ENCODE measurements at regions not wholly inside any gene's neighbourhood (a gene's known extent, or its start where the extent isn't known, plus 50 kb on each side); places are given as distances from the start of the nearest gene placed in this dataset.
A peak's percentile ranks its signal among the peaks of the same experiment; 100 is the strongest.

GRCh38 chr20:53870426-53871315 lies 199.7 kb downstream of the BCAS1 start:
- peak overlapping the region; percentile 96 for H3K27ac Mint-ChIP-seq
- intact Hi-C loops (cut with micrococcal nuclease): loop anchor here (5.0 to 10.0 kb wide), 3 partner anchors 33 to 293 kb away; no protein-coding TSS in a partner anchor
- no peaks in the 10 kb centered on the region for H3K9me3 Mint-ChIP-seq

GRCh38 chr20:53869466-53870258 lies 200.7 kb downstream of the BCAS1 start:
- no peaks in the 10 kb centered on the region for H3K36me3 Mint-ChIP-seq (ENCODE audit: low read depth)
- H3K4me1 Mint-ChIP-seq (ENCODE audit: low read depth): peaks cover 74% of the 10 kb centered on the region
- ChIA-PET POLR2A (interaction anchor here (0.7 to 0.9 kb wide), 2 partner anchors 26 to 27 kb away, joined by 3 to 4 read pairs; no protein-coding TSS in a partner anchor), CTCF (interaction anchor here (0.6 to 1.4 kb wide), 14 partner anchors 10 to 260 kb away, joined by 3 to 12 read pairs (median 4); no protein-coding TSS in a partner anchor)
- peak overlapping the region; percentile 96 for H3K27ac Mint-ChIP-seq
- peak overlapping the region; percentile 68 for H3K4me3 Mint-ChIP-seq
- DNase-seq: peak; percentile 87
- intact Hi-C loops (cut with micrococcal nuclease): loop anchor here (5.0 to 10.0 kb wide), 4 partner anchors 32 to 292 kb away; no protein-coding TSS in a partner anchor
- no peaks in the 10 kb centered on the region for H3K27me3 Mint-ChIP-seq
- TF ChIP-seq, protein P1, sequence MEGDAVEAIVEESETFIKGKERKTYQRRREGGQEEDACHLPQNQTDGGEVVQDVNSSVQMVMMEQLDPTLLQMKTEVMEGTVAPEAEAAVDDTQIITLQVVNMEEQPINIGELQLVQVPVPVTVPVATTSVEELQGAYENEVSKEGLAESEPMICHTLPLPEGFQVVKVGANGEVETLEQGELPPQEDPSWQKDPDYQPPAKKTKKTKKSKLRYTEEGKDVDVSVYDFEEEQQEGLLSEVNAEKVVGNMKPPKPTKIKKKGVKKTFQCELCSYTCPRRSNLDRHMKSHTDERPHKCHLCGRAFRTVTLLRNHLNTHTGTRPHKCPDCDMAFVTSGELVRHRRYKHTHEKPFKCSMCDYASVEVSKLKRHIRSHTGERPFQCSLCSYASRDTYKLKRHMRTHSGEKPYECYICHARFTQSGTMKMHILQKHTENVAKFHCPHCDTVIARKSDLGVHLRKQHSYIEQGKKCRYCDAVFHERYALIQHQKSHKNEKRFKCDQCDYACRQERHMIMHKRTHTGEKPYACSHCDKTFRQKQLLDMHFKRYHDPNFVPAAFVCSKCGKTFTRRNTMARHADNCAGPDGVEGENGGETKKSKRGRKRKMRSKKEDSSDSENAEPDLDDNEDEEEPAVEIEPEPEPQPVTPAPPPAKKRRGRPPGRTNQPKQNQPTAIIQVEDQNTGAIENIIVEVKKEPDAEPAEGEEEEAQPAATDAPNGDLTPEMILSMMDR (IDR thresholded peaks at IDR 0.05): peak; percentile 89
- H3K9me3 Mint-ChIP-seq: no peaks in the 10 kb centered on the region
- peak; percentile 77 for ATAC-seq

More at GRCh38 chr20:53870426-53871315, 199.7 kb downstream of the BCAS1 start:
- no peaks in the 10 kb centered on the region for H3K27me3 Mint-ChIP-seq
- TF ChIP-seq, protein P1 (IDR thresholded peaks at IDR 0.05): no peak
- H3K36me3 Mint-ChIP-seq (ENCODE audit: low read depth): no peaks in the 10 kb centered on the region
- peaks cover 67% of the 10 kb centered on the region for H3K4me1 Mint-ChIP-seq (ENCODE audit: low read depth)
- ATAC-seq (no peak), DNase-seq (no peak)
- H3K4me3 Mint-ChIP-seq: no peak overlapping the region
- POLR2A ChIA-PET: interaction anchor here (0.5 to 0.9 kb wide), 4 partner anchors 14 to 43 kb away, joined by 3 to 6 read pairs (median 4); no protein-coding TSS in a partner anchor
- CTCF ChIA-PET: interaction anchor here (0.6 to 2.4 kb wide), 16 partner anchors 9 to 261 kb away, joined by 3 to 12 read pairs (median 4); no protein-coding TSS in a partner anchor

GRCh38 chr20:53867741-53868351 lies 202.5 kb downstream of the BCAS1 start:
- TF ChIP-seq, protein P1 (IDR thresholded peaks at IDR 0.05): no peak
- ChIA-PET CTCF (interaction anchor here (1.1 to 3.5 kb wide), 3 partner anchors 25 to 115 kb away, joined by 3 to 24 read pairs (median 4); no protein-coding TSS in a partner anchor), POLR2A (interaction anchor here (0.6 to 1.7 kb wide), 3 partner anchors 8 to 117 kb away, joined by 3 to 6 read pairs (median 3); no protein-coding TSS in a partner anchor)
- DNase-seq (no peak), ATAC-seq (no peak)
- no peaks in the 10 kb centered on the region for H3K27me3 Mint-ChIP-seq
- H3K9me3 Mint-ChIP-seq: no peaks in the 10 kb centered on the region
- H3K4me3 Mint-ChIP-seq: peak overlapping the region; percentile 50
- peak overlapping the region; percentile 87 for H3K27ac Mint-ChIP-seq
- peaks cover 71% of the 10 kb centered on the region for H3K4me1 Mint-ChIP-seq (ENCODE audit: low read depth)
- H3K36me3 Mint-ChIP-seq (ENCODE audit: low read depth): no peaks in the 10 kb centered on the region
- intact Hi-C loops (cut with micrococcal nuclease): loop anchor here (5.0 kb wide), 1 partner anchor 49 kb away; no protein-coding TSS in a partner anchor

DNA sequence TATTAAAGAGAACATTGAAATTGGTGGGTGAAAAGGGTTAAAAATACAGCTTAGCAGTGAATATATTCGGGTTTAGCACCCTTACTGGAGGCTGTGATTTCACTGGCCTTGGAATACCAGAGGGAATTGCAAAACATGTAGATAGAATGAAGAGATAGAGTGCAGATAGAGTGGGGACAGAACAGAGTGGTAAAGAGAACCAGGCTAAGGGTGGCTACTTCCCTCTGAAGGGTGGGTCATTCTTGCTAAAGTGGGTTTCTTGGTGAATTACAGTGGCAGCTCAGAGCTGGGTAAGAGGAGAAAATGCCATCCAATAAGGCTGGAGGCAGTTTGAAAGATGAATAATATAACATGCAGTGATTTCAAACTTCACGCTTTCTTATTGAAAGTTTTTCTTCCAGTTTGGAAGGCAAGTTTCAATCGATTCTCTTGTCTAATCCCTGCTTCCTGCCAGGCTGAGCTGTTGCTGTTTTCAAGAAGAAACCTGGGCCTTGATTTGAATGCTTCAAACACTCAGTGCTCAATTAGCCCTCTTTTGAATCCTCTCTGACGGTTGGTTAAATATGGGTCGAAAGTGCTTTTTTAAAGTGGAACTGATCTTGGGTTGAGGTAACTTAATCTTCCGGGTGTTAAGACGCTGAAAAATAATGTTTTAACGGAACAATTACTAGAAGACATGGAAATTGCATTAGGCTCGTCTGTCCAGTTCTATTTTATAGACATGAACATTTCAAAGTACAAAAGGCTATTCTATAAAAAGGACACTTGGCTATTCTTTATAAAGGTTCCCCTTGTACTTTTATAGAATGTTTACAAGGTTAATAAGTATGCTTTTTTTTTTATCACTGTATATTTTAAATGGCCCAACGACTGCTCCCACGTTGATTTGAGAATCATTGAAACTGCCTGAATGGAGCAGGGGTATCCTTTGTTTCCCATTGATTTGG lies 203.3 kb downstream of the BCAS1 start:
- TF ChIP-seq, protein P1 (IDR thresholded peaks at IDR 0.05): no peak
- peaks cover 65% of the 10 kb centered on the region for H3K4me1 Mint-ChIP-seq (ENCODE audit: low read depth)
- H3K27ac Mint-ChIP-seq: peak overlapping the region; percentile 87
- no peak for ATAC-seq
- CTCF ChIA-PET: interaction anchor here (0.6 to 5.4 kb wide), 8 partner anchors 24 to 289 kb away, joined by 3 to 27 read pairs (median 4); no protein-coding TSS in a partner anchor
- H3K36me3 Mint-ChIP-seq (ENCODE audit: low read depth): no peaks in the 10 kb centered on the region
- H3K9me3 Mint-ChIP-seq: no peaks in the 10 kb centered on the region
- peak overlapping the region; percentile 50 for H3K4me3 Mint-ChIP-seq
- intact Hi-C loops (cut with micrococcal nuclease): loop anchor here (5.0 kb wide), 1 partner anchor 50 kb away; no protein-coding TSS in a partner anchor
- H3K27me3 Mint-ChIP-seq: no peaks in the 10 kb centered on the region
- POLR2A ChIA-PET: interaction anchor here (0.6 to 3.1 kb wide), 5 partner anchors 9 to 116 kb away, joined by 3 to 11 read pairs (median 4); no protein-coding TSS in a partner anchor
- peak; percentile 28 for DNase-seq

Data from activated CD8-positive, alpha-beta T cell treated with anti-CD3 and anti-CD28 coated beads for 36 hours (primary cell).